ENCODE measurements at regions not wholly inside any gene's neighbourhood (a gene's known extent, or its start where the extent isn't known, plus 50 kb on each side); places are given as distances from the start of the nearest gene placed in this dataset.

DNA sequence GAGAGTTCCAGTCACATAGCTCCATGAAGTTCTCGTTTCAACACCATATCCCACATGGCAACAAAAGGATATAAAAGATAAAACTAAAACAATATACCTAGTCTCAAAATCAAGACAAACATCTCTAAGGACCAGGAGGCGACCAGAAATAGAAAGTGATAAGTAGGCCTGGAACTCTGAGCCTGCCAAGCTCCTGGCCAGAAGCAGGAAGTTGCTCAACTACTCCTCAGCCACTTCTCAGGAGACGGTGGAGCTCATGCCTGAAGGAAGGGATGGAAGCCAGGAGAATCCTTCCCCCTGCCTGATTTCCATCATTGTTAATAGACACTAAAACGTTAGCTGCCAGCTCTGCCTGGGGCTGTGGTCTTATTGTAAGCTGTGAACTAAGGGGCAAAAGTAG, 94.7 kb downstream of the DISP1 start:
- Histone ChIP-seq H3K9me3 (ENCODE audit: insufficient read depth, low read length, severe bottlenecking) (no peaks in the 10 kb centered on the region), H3K36me3 (ENCODE audit: insufficient read depth, low read length) (no peaks in the 10 kb centered on the region), H3K27me3 (ENCODE audit: insufficient read depth, low read length, poor library complexity) (no peaks in the 10 kb centered on the region), H4K20me1 (ENCODE audit: insufficient read depth, low read length) (no peaks in the 10 kb centered on the region), H3K4me1 (ENCODE audit: insufficient read depth, low read length) (no peaks in the 10 kb centered on the region), H3K79me2 (ENCODE audit: insufficient read depth, low read length) (no peaks in the 10 kb centered on the region), H2AFZ (ENCODE audit: low read depth, low read length) (no peak overlapping the region), H3K4me3 (ENCODE audit: low read depth in 1 of 2, low read length in 2 of 2) (no peak overlapping the region), H3K27ac (ENCODE audit: low read length) (no peak overlapping the region), H3K4me2 (ENCODE audit: insufficient read depth, low read length) (no peak overlapping the region), H3K9ac (ENCODE audit: low read depth, low read length) (no peak overlapping the region)
- DNase-seq: no peak
- no peak for TF ChIP-seq CTCF (IDR thresholded peaks at IDR 0.05; ENCODE audit: borderline replicate concordance, extremely low read depth, low read length, poor library complexity, severe bottlenecking)
- no peak for TF ChIP-seq EZH2 (IDR thresholded peaks at IDR 0.05; ENCODE audit: borderline replicate concordance, low read depth, low read length, severe bottlenecking)
- no peak for ATAC-seq (ENCODE audit: insufficient read depth, low read depth)

- Histone ChIP-seq H2AFZ (ENCODE audit: low read depth, low read length) (no peak overlapping the region), H4K20me1 (ENCODE audit: insufficient read depth, low read length) (no peaks in the 10 kb centered on the region), H3K4me3 (ENCODE audit: low read depth in 1 of 2, low read length in 2 of 2) (no peak overlapping the region), H3K4me2 (ENCODE audit: insufficient read depth, low read length) (no peak overlapping the region), H3K9me3 (ENCODE audit: insufficient read depth, low read length, severe bottlenecking) (no peaks in the 10 kb centered on the region), H3K36me3 (ENCODE audit: insufficient read depth, low read length) (no peaks in the 10 kb centered on the region), H3K79me2 (ENCODE audit: insufficient read depth, low read length) (no peaks in the 10 kb centered on the region), H3K9ac (ENCODE audit: low read depth, low read length) (no peak overlapping the region), H3K27ac (ENCODE audit: low read length) (no peak overlapping the region), H3K27me3 (ENCODE audit: insufficient read depth, low read length, poor library complexity) (no peaks in the 10 kb centered on the region), H3K4me1 (ENCODE audit: insufficient read depth, low read length) (no peaks in the 10 kb centered on the region)
- DNase-seq (no peak), ATAC-seq (ENCODE audit: insufficient read depth, low read depth) (no peak)
- no peak for TF ChIP-seq EZH2 (IDR thresholded peaks at IDR 0.05; ENCODE audit: borderline replicate concordance, low read depth, low read length, severe bottlenecking)
- TF ChIP-seq CTCF (IDR thresholded peaks at IDR 0.05; ENCODE audit: borderline replicate concordance, extremely low read depth, low read length, poor library complexity, severe bottlenecking): no peak
Observed at GRCh38 chr1:222910699-222911098, 95.9 kb downstream of the DISP1 start.

GRCh38 chr1:222911866-222912265, 97.0 kb downstream of the DISP1 start:
- Histone ChIP-seq H2AFZ (ENCODE audit: low read depth, low read length) (no peak overlapping the region), H3K27ac (ENCODE audit: low read length) (no peak overlapping the region), H3K79me2 (ENCODE audit: insufficient read depth, low read length) (no peaks in the 10 kb centered on the region), H3K4me1 (ENCODE audit: insufficient read depth, low read length) (no peaks in the 10 kb centered on the region), H3K9ac (ENCODE audit: low read depth, low read length) (no peak overlapping the region), H3K4me2 (ENCODE audit: insufficient read depth, low read length) (no peak overlapping the region), H4K20me1 (ENCODE audit: insufficient read depth, low read length) (no peaks in the 10 kb centered on the region), H3K36me3 (ENCODE audit: insufficient read depth, low read length) (no peaks in the 10 kb centered on the region), H3K9me3 (ENCODE audit: insufficient read depth, low read length, severe bottlenecking) (no peaks in the 10 kb centered on the region), H3K27me3 (ENCODE audit: insufficient read depth, low read length, poor library complexity) (no peaks in the 10 kb centered on the region), H3K4me3 (ENCODE audit: low read depth in 1 of 2, low read length in 2 of 2) (no peak overlapping the region)
- ATAC-seq (ENCODE audit: insufficient read depth, low read depth): no peak
- TF ChIP-seq EZH2 (IDR thresholded peaks at IDR 0.05; ENCODE audit: borderline replicate concordance, low read depth, low read length, severe bottlenecking) (no peak), CTCF (IDR thresholded peaks at IDR 0.05; ENCODE audit: borderline replicate concordance, extremely low read depth, low read length, poor library complexity, severe bottlenecking) (no peak)
- no peak for DNase-seq

GRCh38 chr1:222912730-222913129, 97.9 kb downstream of the DISP1 start:
- Histone ChIP-seq H2AFZ (ENCODE audit: low read depth, low read length) (no peak overlapping the region), H4K20me1 (ENCODE audit: insufficient read depth, low read length) (no peaks in the 10 kb centered on the region), H3K4me1 (ENCODE audit: insufficient read depth, low read length) (no peaks in the 10 kb centered on the region), H3K9me3 (ENCODE audit: insufficient read depth, low read length, severe bottlenecking) (peaks cover 4% of the 10 kb centered on the region), H3K79me2 (ENCODE audit: insufficient read depth, low read length) (no peaks in the 10 kb centered on the region), H3K9ac (ENCODE audit: low read depth, low read length) (no peak overlapping the region), H3K27ac (ENCODE audit: low read length) (no peak overlapping the region), H3K27me3 (ENCODE audit: insufficient read depth, low read length, poor library complexity) (no peaks in the 10 kb centered on the region), H3K36me3 (ENCODE audit: insufficient read depth, low read length) (no peaks in the 10 kb centered on the region), H3K4me3 (ENCODE audit: low read depth in 1 of 2, low read length in 2 of 2) (no peak overlapping the region), H3K4me2 (ENCODE audit: insufficient read depth, low read length) (no peak overlapping the region)
- TF ChIP-seq CTCF (IDR thresholded peaks at IDR 0.05; ENCODE audit: borderline replicate concordance, extremely low read depth, low read length, poor library complexity, severe bottlenecking) (no peak), EZH2 (IDR thresholded peaks at IDR 0.05; ENCODE audit: borderline replicate concordance, low read depth, low read length, severe bottlenecking) (no peak)
- ATAC-seq (ENCODE audit: insufficient read depth, low read depth) (no peak), DNase-seq (no peak)

Data from DND-41 (cell line).